OCI-LY1 (cell line): ENCODE measurements at regions not wholly inside any gene's neighbourhood (a gene's known extent, or its start where the extent isn't known, plus 50 kb on each side); places are given as distances from the start of the nearest gene placed in this dataset.
"Not testable (repeated sequence)": the region's sequence is repeated elsewhere in the genome, so short reads cannot be mapped to it uniquely, and the experiment has no call there.

Source experiments
- H2AFZ ChIP-seq: fragments of 200-600 bp; sonication (generic), shearing (Covaris generic); 2 replicates; pipeline ENCODE4 v1.6.0; 2014; ENCODE audit warnings: antibody characterized with exemption, mild to moderate bottlenecking, low read length
- H3F3A ChIP-seq: fragments of 200-600 bp; sonication (generic), shearing (Covaris generic); 2 replicates; pipeline ENCODE4 v1.6.0; 2014; ENCODE audit warnings: mild to moderate bottlenecking, antibody characterized with exemption, low read length, moderate library complexity; ENCODE audit not compliant: insufficient read depth
- H3K27ac ChIP-seq: fragments of 200-600 bp; sonication (generic); 2 replicates; pipeline ENCODE4 v1.5.1; 2014; ENCODE audit warnings: low read length, mixed run types, mild to moderate bottlenecking, low read depth; ENCODE audit not compliant: poor library complexity, severe bottlenecking
- H3K27me3 ChIP-seq: fragments of 200-600 bp; sonication (generic); 2 replicates; pipeline ENCODE4 v1.6.0; 2014; ENCODE audit warnings: antibody characterized with exemption, mild to moderate bottlenecking, low read length, moderate library complexity; ENCODE audit not compliant: insufficient read depth
- H3K36me3 ChIP-seq: fragments of 200-600 bp; sonication (generic); 2 replicates; pipeline ENCODE4 v1.6.1; 2014; ENCODE audit warnings: mild to moderate bottlenecking, antibody characterized with exemption, low read length, moderate library complexity, mixed read lengths; ENCODE audit not compliant: insufficient read depth
- H3K4me1 ChIP-seq: fragments of 200-600 bp; sonication (generic); 2 replicates; pipeline ENCODE4 v1.5.1; 2014; ENCODE audit warnings: mild to moderate bottlenecking, low read length, moderate library complexity; ENCODE audit not compliant: insufficient read depth, severe bottlenecking
- H3K4me2 ChIP-seq: fragments of 200-600 bp; sonication (generic), shearing (Covaris generic); 2 replicates; pipeline ENCODE4 v1.6.1; 2014; ENCODE audit warnings: low read length
- H3K4me3 ChIP-seq: fragments of 200-600 bp; sonication (generic); 2 replicates; pipeline ENCODE4 v1.5.1; 2014; ENCODE audit warnings: low read length, low read depth, mild to moderate bottlenecking, mixed read lengths; ENCODE audit not compliant: poor library complexity, severe bottlenecking
- H3K79me2 ChIP-seq: fragments of 200-600 bp; shearing (Covaris generic); 2 replicates; pipeline ENCODE4 v1.6.1; 2016; ENCODE audit warnings: mixed run types, low read length, mixed read lengths; ENCODE audit not compliant: insufficient read depth
- H3K9ac ChIP-seq: fragments of 200-600 bp; sonication (generic), shearing (Covaris generic); 2 replicates; pipeline ENCODE4 v1.6.1; 2014; ENCODE audit warnings: mild to moderate bottlenecking, low read length, mixed read lengths
- H3K9me2 ChIP-seq: fragments of 200-600 bp; sonication (generic), shearing (Covaris generic); 2 replicates; pipeline ENCODE4 v1.6.1; 2014; ENCODE audit warnings: low read depth, mild to moderate bottlenecking, low read length, mixed read lengths
- H3K9me3 ChIP-seq: fragments of 200-600 bp; shearing (Covaris generic); 2 replicates; pipeline ENCODE4 v1.6.1; 2014; ENCODE audit warnings: low read length, mixed read lengths
- H4K20me1 ChIP-seq: fragments of 200-600 bp; sonication (generic), shearing (Covaris generic); 2 replicates; pipeline ENCODE4 v1.6.0; 2016; ENCODE audit warnings: mild to moderate bottlenecking, low read length; ENCODE audit not compliant: insufficient read depth
- CTCF ChIP-seq: fragments of 200-600 bp; sonication (generic), shearing (Covaris generic); IDR thresholded peaks from 2 replicates; pipeline ENCODE4 v1.5.1; 2017; ENCODE audit warnings: mild to moderate bottlenecking, antibody characterized with exemption, low read length, moderate library complexity, mixed read lengths
- EZH2 ChIP-seq: fragments of 200-600 bp; sonication (generic), shearing (Covaris generic); IDR thresholded peaks from 2 replicates; pipeline ENCODE4 v1.8.0; 2017; ENCODE audit warnings: borderline replicate concordance, mixed run types, mild to moderate bottlenecking, antibody characterized with exemption, low read length, moderate library complexity, mixed read lengths

- Histone ChIP-seq H3K9me2 (no peaks in the 10 kb centered on the region), H3F3A (no peaks in the 10 kb centered on the region), H3K36me3 (no peaks in the 10 kb centered on the region), H3K79me2 (no peaks in the 10 kb centered on the region), H3K9ac (no peak overlapping the region), H3K27me3 (no peaks in the 10 kb centered on the region), H3K9me3 (no peaks in the 10 kb centered on the region), H3K4me3 (no peak overlapping the region), H2AFZ (no peak overlapping the region), H4K20me1 (no peaks in the 10 kb centered on the region), H3K4me1 (no peaks in the 10 kb centered on the region), H3K27ac (no peak overlapping the region), H3K4me2 (no peak overlapping the region)
- TF ChIP-seq EZH2 (no peak), CTCF (no peak)
These were observed 92.3 kb upstream of the SLC7A11 start for GRCh38 chr4:138334346-138335016.

GRCh38 chr4:138332415-138332814 is 90.3 kb upstream of the SLC7A11 start:
- H3K4me3 ChIP-seq, H2AFZ ChIP-seq, H3F3A ChIP-seq, H3K36me3 ChIP-seq, H3K9me2 ChIP-seq, H3K4me2 ChIP-seq, H3K27me3 ChIP-seq, H3K4me1 ChIP-seq, H3K79me2 ChIP-seq, H4K20me1 ChIP-seq, H3K27ac ChIP-seq, H3K9me3 ChIP-seq, H3K9ac ChIP-seq: not testable (repeated sequence)

- no peak overlapping the region for H3K4me2 ChIP-seq
- no peaks in the 10 kb centered on the region for H3K36me3 ChIP-seq
- H3K4me3 ChIP-seq: no peak overlapping the region
- no peaks in the 10 kb centered on the region for H3K4me1 ChIP-seq
- no peaks in the 10 kb centered on the region for H3K79me2 ChIP-seq
- no peak overlapping the region for H2AFZ ChIP-seq
- H3F3A ChIP-seq: no peaks in the 10 kb centered on the region
- no peaks in the 10 kb centered on the region for H3K9me2 ChIP-seq
- no peaks in the 10 kb centered on the region for H3K27me3 ChIP-seq
- no peak overlapping the region for H3K9ac ChIP-seq
- H3K27ac ChIP-seq: no peak overlapping the region
- TF ChIP-seq EZH2 (no peak), CTCF (no peak)
- no peaks in the 10 kb centered on the region for H3K9me3 ChIP-seq
- no peaks in the 10 kb centered on the region for H4K20me1 ChIP-seq
These were observed 88.4 kb upstream of the SLC7A11 start for GRCh38 chr4:138330531-138330930.

GRCh38 chr4:138329506-138330070 is 87.4 kb upstream of the SLC7A11 start:
- no peaks in the 10 kb centered on the region for H3K36me3 ChIP-seq
- H2AFZ ChIP-seq: no peak overlapping the region

More at GRCh38 chr4:138329506-138330070, 87.4 kb upstream of the SLC7A11 start:
- no peak overlapping the region for H3K4me3 ChIP-seq
- H3K9ac ChIP-seq: no peak overlapping the region
- TF ChIP-seq CTCF (no peak), EZH2 (no peak)
- H3K9me2 ChIP-seq: no peaks in the 10 kb centered on the region
- H3K27ac ChIP-seq: no peak overlapping the region
- no peaks in the 10 kb centered on the region for H3F3A ChIP-seq
- no peaks in the 10 kb centered on the region for H3K9me3 ChIP-seq
- H3K79me2 ChIP-seq: no peaks in the 10 kb centered on the region
- no peaks in the 10 kb centered on the region for H3K27me3 ChIP-seq
- no peaks in the 10 kb centered on the region for H4K20me1 ChIP-seq
- H3K4me1 ChIP-seq: no peaks in the 10 kb centered on the region
- no peak overlapping the region for H3K4me2 ChIP-seq
